Upper lobe of left lung (tissue), 6 donors: ENCODE measurements at regions not wholly inside any gene's neighbourhood (a gene's known extent, or its start where the extent isn't known, plus 50 kb on each side); places are given as distances from the start of the nearest gene placed in this dataset.

Experiments used
- ATAC-seq, 2 donors: fragments of 200-7000 bp; cut with Tn5 transposase; one replicate each; pipeline ENCODE4 v1.9.1; 2022; ENCODE audit warnings: mild to moderate bottlenecking in 2 of 2, moderate library complexity in 2 of 2; ENCODE audit not compliant: low FRiP score in 2 of 2
- DNase-seq, 2 donors: peaks; one replicate each; pipeline ENCODE4 v3.0.0-alpha.2; 2019 to 2020
- H3K27ac ChIP-seq, 4 donors: fragments of 200-600 bp; sonication (generic); one replicate each; pipeline ENCODE4 v1.5.1; 2016 to 2019
- H3K27me3 ChIP-seq, 4 donors: fragments of 200-600 bp; sonication (generic); one replicate each; pipeline ENCODE4 v1.5.1; 2017 to 2019
- H3K36me3 ChIP-seq, 4 donors: fragments of 200-600 bp; sonication (generic); one replicate each; pipeline ENCODE4 v1.5.1; 2016 to 2019
- H3K4me1 ChIP-seq, 4 donors: fragments of 200-600 bp; sonication (generic); one replicate each; pipeline ENCODE4 v1.5.1; 2018 to 2019
- H3K4me3 ChIP-seq, 4 donors: fragments of 200-600 bp; sonication (generic); one replicate each; pipeline ENCODE4 v1.5.1; 2017 to 2019; ENCODE audit warnings: mild to moderate bottlenecking in 2 of 4, moderate library complexity in 1 of 4
- H3K9me3 ChIP-seq, 4 donors: fragments of 200-600 bp; sonication (generic); one replicate each; pipeline ENCODE4 v1.5.1; 2018 to 2019
- EP300 ChIP-seq, 4 donors: sonication (generic); formaldehyde crosslinking; IDR thresholded peaks; one replicate each; pipeline ENCODE4 v1.5.1; 2017; ENCODE audit warnings: antibody characterized with exemption in 4 of 4, control low read depth in 2 of 4
- POLR2A ChIP-seq, 4 donors: fragments of 450-650 bp; IDR thresholded peaks; one replicate each; pipeline ENCODE4 v1.5.1; 2016 to 2017; ENCODE audit warnings: antibody characterized with exemption in 4 of 4, mild to moderate bottlenecking in 2 of 4
- POLR2AphosphoS5 ChIP-seq, 2 donors: sonication (generic); formaldehyde crosslinking; IDR thresholded peaks; one replicate each; pipeline ENCODE4 v1.5.1; 2017; ENCODE audit warnings: antibody characterized with exemption in 2 of 2
- WGBS, 2 donors: methylation state at CpG; one replicate each; pipeline ENCODE4 v1.1.5; 2017 to 2018; 5-methylcytosine and 5-hydroxymethylcytosine counted together
- TF ChIP-seq, protein P1 (sequence below), 6 experiments: fragments of 450-650 bp in 4 of 6; fragments of 200-600 bp in 2 of 6; sonication (generic) in 2 of 6; IDR thresholded peaks; one replicate each; pipeline ENCODE4 v1.5.1; 2016 to 2019; ENCODE audit warnings: antibody characterized with exemption in 6 of 6
- donor health status: DM: no; HTN: no; CAD: no; lungs with moderate emphysema.
- donor health status: DM: no; HTN: yes; CAD: no; lungs with severe emphysema.

DNA sequence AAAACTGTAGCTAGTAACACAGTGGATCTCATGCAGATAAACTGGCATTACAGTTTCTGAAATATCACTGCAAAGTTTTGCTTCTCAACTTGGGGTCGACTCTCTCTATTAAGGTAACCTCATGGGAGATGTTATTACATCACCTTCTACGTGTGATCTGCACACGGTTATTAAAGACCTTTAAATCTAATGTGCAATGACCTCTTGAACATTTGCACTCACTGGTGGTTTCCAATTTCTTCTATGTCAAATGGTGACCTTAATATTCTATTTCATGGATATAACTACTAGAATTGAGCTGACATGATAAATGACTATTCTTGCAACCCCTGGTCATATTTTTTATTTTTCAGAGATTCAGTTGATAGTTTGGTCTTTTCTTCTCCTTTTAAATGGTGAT is 191.3 kb downstream of the PPP1R3A start:
- WGBS, 2 donors: 80 to 81% methylated on average over 3 of the region's 3 CpGs
- Histone ChIP-seq H3K27me3 (no peaks in the 10 kb centered on the region), H3K4me1 (no peaks in the 10 kb centered on the region), H3K27ac (no peak overlapping the region), H3K36me3 (no peaks in the 10 kb centered on the region), H3K9me3 (no peaks in the 10 kb centered on the region), H3K4me3 (no peak overlapping the region)
- no peak for DNase-seq
- no peak for ATAC-seq
- TF ChIP-seq EP300 (IDR thresholded peaks at IDR 0.05) (no peak), POLR2AphosphoS5 (IDR thresholded peaks at IDR 0.05) (no peak), POLR2A (IDR thresholded peaks at IDR 0.05) (no peak)
- TF ChIP-seq, protein P1, sequence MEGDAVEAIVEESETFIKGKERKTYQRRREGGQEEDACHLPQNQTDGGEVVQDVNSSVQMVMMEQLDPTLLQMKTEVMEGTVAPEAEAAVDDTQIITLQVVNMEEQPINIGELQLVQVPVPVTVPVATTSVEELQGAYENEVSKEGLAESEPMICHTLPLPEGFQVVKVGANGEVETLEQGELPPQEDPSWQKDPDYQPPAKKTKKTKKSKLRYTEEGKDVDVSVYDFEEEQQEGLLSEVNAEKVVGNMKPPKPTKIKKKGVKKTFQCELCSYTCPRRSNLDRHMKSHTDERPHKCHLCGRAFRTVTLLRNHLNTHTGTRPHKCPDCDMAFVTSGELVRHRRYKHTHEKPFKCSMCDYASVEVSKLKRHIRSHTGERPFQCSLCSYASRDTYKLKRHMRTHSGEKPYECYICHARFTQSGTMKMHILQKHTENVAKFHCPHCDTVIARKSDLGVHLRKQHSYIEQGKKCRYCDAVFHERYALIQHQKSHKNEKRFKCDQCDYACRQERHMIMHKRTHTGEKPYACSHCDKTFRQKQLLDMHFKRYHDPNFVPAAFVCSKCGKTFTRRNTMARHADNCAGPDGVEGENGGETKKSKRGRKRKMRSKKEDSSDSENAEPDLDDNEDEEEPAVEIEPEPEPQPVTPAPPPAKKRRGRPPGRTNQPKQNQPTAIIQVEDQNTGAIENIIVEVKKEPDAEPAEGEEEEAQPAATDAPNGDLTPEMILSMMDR (IDR thresholded peaks at IDR 0.05): no peak

DNA sequence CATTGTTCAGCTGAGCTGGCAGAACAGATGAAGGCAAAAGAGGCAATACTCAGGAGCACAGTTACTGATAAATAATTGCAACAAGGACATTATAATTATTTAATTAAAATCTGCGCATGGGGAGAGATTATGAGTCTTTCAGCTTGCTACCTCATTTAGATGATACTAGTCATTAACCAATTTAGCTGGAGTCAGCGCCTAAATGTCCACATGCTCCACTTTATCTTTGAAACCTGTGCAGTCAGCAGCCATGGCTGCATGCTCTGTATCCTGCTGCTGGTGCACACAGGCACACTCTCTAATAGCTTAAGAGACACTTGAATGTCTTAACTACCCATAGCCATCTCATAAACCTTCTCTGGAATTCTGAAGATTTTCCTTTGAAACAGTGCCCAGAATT is 196.8 kb downstream of the PPP1R3A start:
- DNase-seq (no peak), ATAC-seq (no peak)
- no peaks in the 10 kb centered on the region for H3K36me3 ChIP-seq
- no peaks in the 10 kb centered on the region for H3K9me3 ChIP-seq
- no peak overlapping the region for H3K27ac ChIP-seq
- no peak overlapping the region for H3K4me3 ChIP-seq
- no peaks in the 10 kb centered on the region for H3K27me3 ChIP-seq
- TF ChIP-seq POLR2A (IDR thresholded peaks at IDR 0.05) (no peak), EP300 (IDR thresholded peaks at IDR 0.05) (no peak), POLR2AphosphoS5 (IDR thresholded peaks at IDR 0.05) (no peak)
- TF ChIP-seq, protein P1 (IDR thresholded peaks at IDR 0.05): no peak
- H3K4me1 ChIP-seq: no peaks in the 10 kb centered on the region
- WGBS, 2 donors: 39 to 88% methylated on average over 2 of the region's 2 CpGs

DNA sequence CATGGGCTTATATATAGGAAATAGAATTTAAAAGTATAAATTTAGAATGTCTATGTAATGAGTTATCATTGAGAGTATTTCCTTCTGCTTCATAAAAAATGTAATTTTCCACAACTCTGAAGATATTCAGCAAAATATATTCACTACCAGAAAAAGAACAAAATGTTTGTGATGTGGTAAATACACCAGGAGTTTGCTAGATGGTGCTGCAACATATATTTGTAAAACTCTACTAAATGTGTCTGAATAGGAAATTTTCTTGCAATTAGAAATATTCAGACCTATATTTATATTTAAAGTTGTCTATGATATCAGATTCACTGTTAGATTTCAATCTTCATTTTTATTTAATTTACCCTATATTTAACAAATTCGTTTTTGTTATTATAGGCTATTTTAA is 201.1 kb downstream of the PPP1R3A start:
- no peaks in the 10 kb centered on the region for H3K36me3 ChIP-seq
- H3K4me1 ChIP-seq: no peaks in the 10 kb centered on the region
- 70 to 78% methylated on average over 1 of the region's 1 CpG for whole genome bisulfite sequencing, 2 donors
- H3K27me3 ChIP-seq: no peaks in the 10 kb centered on the region
- TF ChIP-seq EP300 (IDR thresholded peaks at IDR 0.05): no peak
- TF ChIP-seq POLR2A (IDR thresholded peaks at IDR 0.05): no peak
- no peak for TF ChIP-seq POLR2AphosphoS5 (IDR thresholded peaks at IDR 0.05)
- TF ChIP-seq, protein P1 (IDR thresholded peaks at IDR 0.05): no peak
- DNase-seq (no peak), ATAC-seq (no peak)
- no peak overlapping the region for H3K27ac ChIP-seq
- no peak overlapping the region for H3K4me3 ChIP-seq
- H3K9me3 ChIP-seq: no peaks in the 10 kb centered on the region

DNA sequence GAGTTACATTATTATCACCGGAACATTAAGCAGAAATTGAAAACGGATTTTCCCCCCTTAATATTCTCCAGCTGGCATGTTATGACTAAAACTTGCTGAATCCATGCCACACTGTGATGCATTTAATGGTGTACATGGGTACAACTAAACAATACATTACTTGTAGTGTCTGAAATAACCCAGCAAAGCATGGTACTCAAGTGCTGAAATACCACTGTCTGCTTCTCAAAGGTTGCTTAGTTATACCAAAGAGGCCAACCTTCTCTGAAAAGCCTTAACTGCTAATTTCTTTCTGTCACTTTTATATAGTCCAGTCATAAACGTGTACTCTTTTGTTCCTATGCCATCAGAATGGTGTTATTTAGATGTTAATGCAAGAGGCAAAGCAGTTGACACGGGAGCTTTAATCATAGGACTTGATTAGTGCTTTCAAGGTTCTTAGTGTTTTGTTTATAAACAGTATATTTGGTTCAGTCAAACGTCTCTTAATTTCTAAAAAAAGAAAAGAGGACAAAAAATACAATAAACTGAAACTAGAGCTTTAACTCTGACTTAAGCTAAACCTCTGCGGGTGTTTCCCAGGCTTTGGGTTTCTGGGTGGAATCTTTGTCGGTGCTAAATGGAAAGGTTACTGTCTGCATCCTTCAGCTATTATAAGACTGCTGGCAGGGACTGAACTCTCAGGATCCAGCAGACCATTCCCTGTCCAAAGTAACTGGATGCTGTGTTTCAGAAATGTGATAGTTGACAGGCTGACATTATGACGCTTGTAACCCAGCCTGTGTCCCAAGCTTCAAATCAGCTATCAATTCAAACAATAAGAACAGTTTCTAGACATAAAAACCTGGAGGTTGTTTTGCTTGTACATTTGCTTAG is 202.6 kb downstream of the PPP1R3A start:
- no peaks in the 10 kb centered on the region for H3K36me3 ChIP-seq
- H3K4me3 ChIP-seq: no peak overlapping the region
- H3K27ac ChIP-seq: no peak overlapping the region
- no peaks in the 10 kb centered on the region for H3K27me3 ChIP-seq
- H3K9me3 ChIP-seq: peaks cover 0 to 5% (median 0%) of the 10 kb centered on the region in 4 donors
- 57% methylated on average over 8 of the region's 8 CpGs for WGBS, 2 donors
- no peaks in the 10 kb centered on the region for H3K4me1 ChIP-seq
- DNase-seq (no peak), ATAC-seq (no peak)
- TF ChIP-seq POLR2AphosphoS5 (IDR thresholded peaks at IDR 0.05): no peak
- TF ChIP-seq EP300 (IDR thresholded peaks at IDR 0.05): no peak
- no peak for TF ChIP-seq POLR2A (IDR thresholded peaks at IDR 0.05)
- TF ChIP-seq, protein P1 (IDR thresholded peaks at IDR 0.05): no peak

DNA sequence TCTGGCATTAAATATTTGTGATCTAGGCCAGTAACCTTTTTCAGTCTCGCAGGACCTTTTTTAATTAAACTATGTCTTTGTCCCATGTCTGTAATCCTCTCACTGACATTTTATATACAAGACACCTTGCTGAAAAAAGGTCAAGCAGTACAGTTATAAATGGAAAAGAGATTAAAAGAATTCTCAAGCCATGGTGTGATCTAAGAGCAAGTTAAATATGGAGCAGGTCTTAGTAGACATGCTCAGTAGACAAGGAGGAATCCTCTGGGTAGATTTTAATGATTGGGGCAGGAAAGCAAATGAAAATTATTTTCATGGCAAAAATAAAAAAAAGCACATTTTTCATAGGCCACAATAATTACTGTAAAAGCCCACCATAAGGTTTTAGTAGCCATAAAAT is 203.5 kb downstream of the PPP1R3A start:
- TF ChIP-seq POLR2A (IDR thresholded peaks at IDR 0.05) (no peak), POLR2AphosphoS5 (IDR thresholded peaks at IDR 0.05) (no peak), EP300 (IDR thresholded peaks at IDR 0.05) (no peak)
- TF ChIP-seq, protein P1 (IDR thresholded peaks at IDR 0.05): no peak
- no peak overlapping the region for H3K4me3 ChIP-seq
- no peak for ATAC-seq
- H3K36me3 ChIP-seq: no peaks in the 10 kb centered on the region
- H3K27me3 ChIP-seq: no peaks in the 10 kb centered on the region
- WGBS, 2 donors: 2 to 83% methylated on average over 1 of the region's 1 CpG
- no peak for DNase-seq
- H3K27ac ChIP-seq: no peak overlapping the region
- no peaks in the 10 kb centered on the region for H3K4me1 ChIP-seq
- H3K9me3 ChIP-seq: peaks cover 0 to 5% (median 0%) of the 10 kb centered on the region in 4 donors
